WTC11 (cell line): ENCODE measurements at regions not wholly inside any gene's neighbourhood (a gene's known extent, or its start where the extent isn't known, plus 50 kb on each side); places are given as distances from the start of the nearest gene placed in this dataset.

Experiments used
- ATAC-seq: fragments of 200-7000 bp; cut with Tn5 transposase; 2 replicates; pipeline ENCODE4 v1.10.0; 2021; ENCODE audit warnings: mild to moderate bottlenecking, moderate library complexity
- CTCF ChIA-PET: fragments of 300-600 bp; sonication (Branson Sonifier 250); formaldehyde crosslinking; loops from one replicate; lab custom pipeline; 2021; ENCODE audit warnings: antibody characterized with exemption; lab: Charles Lee
- POLR2A ChIA-PET: fragments of 350-600 bp; sonication (Branson Sonifier 250); formaldehyde crosslinking; loops from one replicate; lab custom pipeline; 2021; ENCODE audit warnings: antibody characterized with exemption; lab: Charles Lee
- DNase-seq: peaks from one replicate; pipeline ENCODE4 v3.0.0; 2021; ENCODE audit warnings: low spot score
- H3K27ac Mint-ChIP-seq: 2 replicates; pipeline ENCODE4 v1.8.0; 2021; ENCODE audit warnings: mixed read lengths
- H3K27me3 Mint-ChIP-seq: 2 replicates; pipeline ENCODE4 v1.8.0; 2021; ENCODE audit warnings: low read depth, mild to moderate bottlenecking, moderate library complexity, mixed read lengths
- H3K36me3 Mint-ChIP-seq: 2 replicates; pipeline ENCODE4 v1.8.0; 2021; ENCODE audit warnings: mixed read lengths
- H3K4me1 Mint-ChIP-seq: 2 replicates; pipeline ENCODE4 v1.8.0; 2022; ENCODE audit warnings: mixed read lengths
- H3K4me3 Mint-ChIP-seq: 2 replicates; pipeline ENCODE4 v1.8.0; 2021; ENCODE audit warnings: mild to moderate bottlenecking, moderate library complexity, mixed read lengths
- H3K9me3 Mint-ChIP-seq: 2 replicates; pipeline ENCODE4 v1.8.0; 2021; ENCODE audit warnings: mixed read lengths
- ATF2 ChIP-seq: sonication (generic); formaldehyde crosslinking; IDR thresholded peaks from 2 replicates; pipeline ENCODE4 v1.8.1; 2022; ENCODE audit warnings: low read depth, missing genetic modification reagents, borderline replicate concordance
- CDX4 ChIP-seq: fragments of 250-450 bp; sonication (Bioruptor Pico); IDR thresholded peaks from 2 replicates; pipeline ENCODE4 v1.9.0; 2021; ENCODE audit warnings: moderate library complexity, mild to moderate bottlenecking, inconsistent platforms, borderline replicate concordance
- ELF4 ChIP-seq: sonication (generic); formaldehyde crosslinking; IDR thresholded peaks from 2 replicates; pipeline ENCODE4 v1.8.1; 2022; ENCODE audit warnings: low read depth, mild to moderate bottlenecking, moderate library complexity, missing genetic modification reagents
- EMX1 ChIP-seq: fragments of 250-450 bp; sonication (Bioruptor Pico); IDR thresholded peaks from 2 replicates; pipeline ENCODE4 v1.8.0; 2021; ENCODE audit warnings: mild to moderate bottlenecking
- JAZF1 ChIP-seq: fragments of 250-450 bp; sonication (Bioruptor Pico); IDR thresholded peaks from 2 replicates; pipeline ENCODE4 v1.9.0; 2021; ENCODE audit warnings: moderate library complexity, mild to moderate bottlenecking, inconsistent platforms
- JUN ChIP-seq: sonication (generic); formaldehyde crosslinking; IDR thresholded peaks from 2 replicates; pipeline ENCODE4 v1.8.0; 2023; ENCODE audit warnings: mild to moderate bottlenecking, missing genetic modification reagents
- MLX ChIP-seq: sonication (generic); formaldehyde crosslinking; IDR thresholded peaks from 2 replicates; pipeline ENCODE4 v1.8.1; 2023; ENCODE audit warnings: mild to moderate bottlenecking, missing genetic modification reagents, moderate library complexity
- MXD4 ChIP-seq: fragments of 250-450 bp; sonication (Bioruptor Pico); IDR thresholded peaks from 2 replicates; pipeline ENCODE4 v1.8.0; 2021; ENCODE audit warnings: mild to moderate bottlenecking, moderate library complexity, borderline replicate concordance
- SMAD3 ChIP-seq: sonication (generic); formaldehyde crosslinking; IDR thresholded peaks from 2 replicates; pipeline ENCODE4 v1.8.0; 2022; ENCODE audit warnings: missing genetic modification reagents, mild to moderate bottlenecking, borderline replicate concordance
- SOX15 ChIP-seq: fragments of 250-450 bp; sonication (Bioruptor Pico); IDR thresholded peaks from 2 replicates; pipeline ENCODE4 v1.9.0; 2021; ENCODE audit warnings: mild to moderate bottlenecking
- ZNF121 ChIP-seq: sonication (generic); formaldehyde crosslinking; IDR thresholded peaks from 2 replicates; pipeline ENCODE4 v1.8.0; 2023; ENCODE audit warnings: missing genetic modification reagents
- ZNF232 ChIP-seq: sonication (generic); formaldehyde crosslinking; IDR thresholded peaks from 2 replicates; pipeline ENCODE4 v1.8.0; 2022; ENCODE audit warnings: mild to moderate bottlenecking, missing genetic modification reagents
- ZNF281 ChIP-seq: sonication (generic); formaldehyde crosslinking; IDR thresholded peaks from 2 replicates; pipeline ENCODE4 v1.8.0; 2023; ENCODE audit warnings: mild to moderate bottlenecking, missing genetic modification reagents
- ZNF423 ChIP-seq: fragments of 250-450 bp; sonication (Bioruptor Pico); IDR thresholded peaks from 2 replicates; pipeline ENCODE4 v2.1.2; 2022; ENCODE audit warnings: mild to moderate bottlenecking, moderate library complexity
- ZNF512 ChIP-seq: sonication (generic); formaldehyde crosslinking; IDR thresholded peaks from 2 replicates; pipeline ENCODE4 v1.8.1; 2022; ENCODE audit warnings: missing genetic modification reagents, borderline replicate concordance
- ZNF532 ChIP-seq: fragments of 250-450 bp; sonication (Bioruptor Pico); IDR thresholded peaks from 2 replicates; pipeline ENCODE4 v1.9.0; 2021; ENCODE audit warnings: mild to moderate bottlenecking, borderline replicate concordance

DNA sequence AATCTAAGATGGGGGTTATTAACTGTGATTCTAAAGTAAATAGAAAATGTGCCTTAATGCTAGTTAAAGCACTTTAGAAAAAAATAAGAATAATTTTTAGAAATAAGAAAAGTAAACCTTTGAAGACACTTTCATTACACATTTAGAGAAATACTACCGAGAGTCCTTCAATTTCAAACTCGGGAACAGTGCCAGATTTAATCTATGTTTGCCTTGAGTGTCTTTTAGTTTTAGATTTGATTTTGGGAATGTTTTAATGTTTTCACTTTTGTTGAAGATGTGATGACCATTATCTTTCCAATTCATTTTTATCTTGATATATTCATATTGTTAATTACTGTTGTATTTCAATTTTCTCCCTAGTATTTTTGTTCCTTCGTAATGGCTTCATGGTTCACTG lies 592.7 kb upstream of the MGMT start (continued):
- TF ChIP-seq ZNF532 (CRISPR knock-in tag), result no peak

DNA sequence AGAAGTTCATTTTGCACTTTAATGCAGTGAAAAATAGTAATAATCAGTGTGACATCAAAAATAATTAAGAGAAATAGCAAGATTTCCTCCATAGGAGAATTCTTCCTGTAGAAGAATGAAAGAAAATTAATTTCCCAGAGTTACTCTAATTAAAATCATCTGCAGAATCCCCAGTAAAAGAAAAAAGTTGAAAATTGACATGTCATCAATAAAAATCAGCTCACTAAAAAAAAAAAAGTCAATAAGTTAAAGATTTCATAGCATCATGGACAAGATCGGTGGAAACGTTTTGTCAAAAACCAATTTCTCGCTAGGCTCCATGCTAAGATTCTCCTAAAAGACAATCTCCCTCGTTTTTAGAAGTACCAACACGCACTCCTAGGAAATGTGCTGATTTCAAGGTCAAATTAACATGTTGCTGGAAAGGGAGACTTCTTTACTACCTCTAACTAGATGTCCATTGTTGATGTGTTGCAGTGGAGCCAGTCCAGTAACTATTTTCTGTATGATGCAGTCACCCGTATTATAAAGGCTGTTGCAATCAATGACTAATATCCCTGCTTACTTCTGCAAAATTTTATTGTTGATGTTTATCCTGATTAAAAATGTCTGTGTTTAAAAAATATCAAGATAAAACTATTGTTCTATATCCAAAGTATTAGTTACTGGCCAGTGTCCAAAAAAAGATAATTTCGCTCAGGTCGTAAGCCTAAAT lies 591.9 kb upstream of the MGMT start:
- CTCF ChIA-PET, result no interaction called here
- H3K9me3 Mint-ChIP-seq, result peaks cover 14% of the 10 kb centered on the region; the same call in 1 of the 2 replicates
- no peak for DNase-seq
- ATAC-seq, result no peak
- H3K4me3 Mint-ChIP-seq, result no peak overlapping the region
- H3K27ac Mint-ChIP-seq, result no peak overlapping the region
- no peak for TF ChIP-seq ATF2
- no peak for TF ChIP-seq SMAD3
- TF ChIP-seq MLX (CRISPR knock-in tag), result no peak
- TF ChIP-seq ELF4 (CRISPR knock-in tag), result no peak
- TF ChIP-seq JAZF1 (CRISPR knock-in tag), result no peak
- no peak for TF ChIP-seq ZNF512
- no peak for TF ChIP-seq JUN
- no peak for TF ChIP-seq MXD4
- TF ChIP-seq ZNF121 (CRISPR knock-in tag), result no peak
- no peaks in the 10 kb centered on the region for H3K36me3 Mint-ChIP-seq
- no peaks in the 10 kb centered on the region for H3K27me3 Mint-ChIP-seq
- POLR2A ChIA-PET, result no interaction called here
- no peaks in the 10 kb centered on the region for H3K4me1 Mint-ChIP-seq

DNA sequence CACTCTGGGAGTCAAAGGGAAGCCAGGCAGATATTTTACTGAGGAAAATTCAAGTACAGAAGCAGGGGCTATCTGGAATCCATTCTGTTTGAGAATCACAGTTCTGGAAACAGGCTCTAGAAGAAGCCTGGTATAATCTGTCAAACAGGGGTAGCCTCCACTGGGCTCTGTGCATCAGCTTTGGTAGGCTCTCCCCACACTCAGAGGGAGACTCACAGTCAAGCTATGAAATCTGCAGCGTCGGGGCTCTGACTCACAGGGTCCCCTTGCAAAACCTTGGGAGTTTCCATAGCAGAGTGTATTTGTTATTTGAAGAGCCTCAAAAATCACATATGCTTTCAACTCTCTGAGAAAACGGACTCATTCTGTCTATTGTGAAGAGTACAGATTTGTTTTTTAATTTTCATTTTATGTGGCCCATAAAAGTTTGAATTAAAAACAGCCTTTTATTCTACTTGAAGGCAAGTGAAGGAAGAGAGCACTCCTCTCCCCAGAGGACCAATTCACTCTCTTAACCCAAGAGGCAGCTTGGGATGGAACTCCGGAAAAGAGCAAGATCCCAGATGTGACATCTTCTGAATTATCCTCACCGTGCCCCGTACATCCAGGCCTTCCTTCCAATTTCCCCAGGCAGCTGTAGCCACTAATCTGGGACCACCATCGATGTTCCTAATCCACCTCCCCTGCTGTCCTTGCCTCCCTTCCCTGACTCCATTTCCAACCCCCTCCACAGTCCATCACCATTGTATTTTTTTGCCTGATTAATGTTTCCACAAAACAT lies 590.9 kb upstream of the MGMT start:
- Mint-ChIP-seq H3K36me3 (no peaks in the 10 kb centered on the region), H3K9me3 (peaks cover 17% of the 10 kb centered on the region), H3K27ac (no peak overlapping the region), H3K4me1 (no peaks in the 10 kb centered on the region), H3K27me3 (no peaks in the 10 kb centered on the region), H3K4me3 (no peak overlapping the region)
- ATAC-seq (no peak), DNase-seq (no peak)
- POLR2A ChIA-PET, result no interaction called here
- no peak for TF ChIP-seq EMX1 (CRISPR knock-in tag)
- TF ChIP-seq JUN, result no peak
- no peak for TF ChIP-seq ZNF232
- TF ChIP-seq ZNF281 (CRISPR knock-in tag), result no peak
- TF ChIP-seq SOX15, result no peak
- no peak for TF ChIP-seq CDX4 (CRISPR knock-in tag)
- no peak for TF ChIP-seq ZNF423 (CRISPR knock-in tag)
- CTCF ChIA-PET, result no interaction called here
